ENCODE measurements at regions not wholly inside any gene's neighbourhood (a gene's known extent, or its start where the extent isn't known, plus 50 kb on each side); places are given as distances from the start of the nearest gene placed in this dataset.

GRCh38 chr1:83670909-83671565 lies 327.9 kb downstream of the TTLL7 start:
- no peak for DNase-seq (ENCODE audit: low spot score)
- no peak overlapping the region for H3K27ac ChIP-seq
- no peak for TF ChIP-seq CTCF (IDR thresholded peaks at IDR 0.05)
- H3K4me3 ChIP-seq = no peak overlapping the region

GRCh38 chr1:83641796-83642443 lies 357.0 kb downstream of the TTLL7 start:
- Histone ChIP-seq H3K27ac (peak overlapping the region; percentile 50 to 64), H3K4me3 (peak overlapping the region; percentile 60)
- TF ChIP-seq CTCF (IDR thresholded peaks at IDR 0.05) = no peak
- DNase-seq (ENCODE audit: low spot score) = no peak

GRCh38 chr1:83641206-83641658 lies 357.7 kb downstream of the TTLL7 start:
- peak overlapping the region; percentile 50 to 64 for H3K27ac ChIP-seq
- DNase-seq (ENCODE audit: low spot score) = no peak
- peak overlapping the region; percentile 60 for H3K4me3 ChIP-seq
- TF ChIP-seq CTCF (IDR thresholded peaks at IDR 0.05) = no peak

- DNase-seq (ENCODE audit: low spot score) = no peak
- TF ChIP-seq CTCF (IDR thresholded peaks at IDR 0.05) = no peak
Observed at GRCh38 chr1:83639785-83640184, 359.1 kb downstream of the TTLL7 start.

GRCh38 chr1:83637586-83637985 lies 361.3 kb downstream of the TTLL7 start:
- H3K4me3 ChIP-seq = no peak overlapping the region
- no peak for DNase-seq (ENCODE audit: low spot score)
- H3K27ac ChIP-seq = no peak overlapping the region
- TF ChIP-seq CTCF (IDR thresholded peaks at IDR 0.05) = no peak

More at GRCh38 chr1:83639785-83640184, 359.1 kb downstream of the TTLL7 start:
- H3K4me3 ChIP-seq = no peak overlapping the region
- no peak overlapping the region for H3K27ac ChIP-seq

GRCh38 chr1:83637009-83637408 lies 361.9 kb downstream of the TTLL7 start:
- no peak for TF ChIP-seq CTCF (IDR thresholded peaks at IDR 0.05)
- Histone ChIP-seq H3K4me3 (no peak overlapping the region), H3K27ac (no peak overlapping the region)
- no peak for DNase-seq (ENCODE audit: low spot score)

GRCh38 chr1:83632906-83633305 lies 366.0 kb downstream of the TTLL7 start:
- no peak overlapping the region for H3K27ac ChIP-seq
- no peak for DNase-seq (ENCODE audit: low spot score)
- no peak for TF ChIP-seq CTCF (IDR thresholded peaks at IDR 0.05)
- no peak overlapping the region for H3K4me3 ChIP-seq

All from coronary artery (tissue), 2 donors.